Activated CD4-positive, CD25-positive, alpha-beta regulatory T cell treated with anti-CD3 and anti-CD28 coated beads, Interleukin-2, amount 50 U/mL, for 16 hours (primary cell): ENCODE measurements at regions not wholly inside any gene's neighbourhood (a gene's known extent, or its start where the extent isn't known, plus 50 kb on each side); places are given as distances from the start of the nearest gene placed in this dataset.
"Not testable (repeated sequence)": the region's sequence is repeated elsewhere in the genome, so short reads cannot be mapped to it uniquely, and the experiment has no call there.

Source experiments
- DNase-seq: peaks from one replicate; pipeline ENCODE4 v3.0.0-alpha.2; 2020; ENCODE audit warnings: low read depth, low spot score

DNA sequence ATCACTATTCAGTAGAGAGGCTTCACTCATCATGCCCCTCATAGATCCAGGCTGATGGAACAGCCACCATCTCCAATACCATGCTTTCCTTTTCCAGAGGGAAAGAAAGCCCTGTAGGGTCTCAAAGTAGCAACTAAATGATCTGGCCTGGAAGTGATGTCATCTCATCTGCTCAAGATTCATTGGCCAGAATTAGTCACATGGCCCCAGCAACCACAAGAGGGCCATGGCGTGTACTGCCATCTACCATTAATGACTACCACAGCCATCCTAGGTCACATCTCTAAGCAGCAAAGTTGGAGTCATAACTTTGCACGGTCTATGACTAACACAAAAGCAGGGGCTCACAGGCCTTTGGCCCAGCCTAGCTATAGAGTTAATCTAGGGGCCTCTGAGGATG lies 194.8 kb downstream of the KIT start:
- DNase-seq, result no peak

DNA sequence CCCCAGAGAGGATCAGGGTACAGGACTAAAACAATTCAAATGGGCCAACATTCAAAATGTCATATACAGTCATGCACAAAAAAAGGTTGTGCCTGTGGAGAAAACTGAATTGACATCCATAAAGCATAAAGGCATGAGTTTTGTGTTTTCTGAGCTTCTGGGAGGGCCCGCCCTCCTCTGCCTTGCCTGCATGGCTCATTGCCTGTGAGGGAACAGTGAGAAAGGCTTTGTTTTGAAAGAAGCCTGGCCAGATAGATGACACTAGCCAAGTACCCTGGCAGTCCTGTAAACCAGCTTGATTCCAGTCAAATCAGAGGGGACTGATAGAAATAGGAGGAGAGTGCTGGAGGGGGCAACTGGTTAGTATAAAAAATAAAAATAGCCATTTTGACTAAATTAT lies 194.3 kb downstream of the KIT start:
- no peak for DNase-seq

DNA sequence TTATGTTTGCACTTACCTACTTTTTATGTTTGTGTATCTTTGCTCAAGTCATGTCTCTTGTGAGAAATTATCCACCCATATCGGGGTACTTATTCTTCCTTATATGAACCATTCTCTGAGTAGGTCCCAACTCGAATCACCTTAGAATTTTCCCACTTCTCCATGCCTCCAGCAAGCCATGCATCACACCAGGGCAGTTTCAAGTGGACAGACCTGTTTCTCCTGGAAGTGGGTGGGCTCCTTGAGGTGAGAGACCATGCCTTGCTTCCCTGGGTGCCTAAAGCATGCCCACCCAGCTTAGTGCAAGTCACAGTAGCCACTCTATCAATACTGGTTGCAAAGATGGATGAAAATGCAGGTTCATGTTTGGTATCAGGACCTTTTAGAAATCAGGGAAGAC lies 187.2 kb downstream of the KIT start:
- no peak for DNase-seq

- DNase-seq, result no peak
Observed at GRCh38 chr4:54843946-54844345, 186.2 kb downstream of the KIT start.

DNA sequence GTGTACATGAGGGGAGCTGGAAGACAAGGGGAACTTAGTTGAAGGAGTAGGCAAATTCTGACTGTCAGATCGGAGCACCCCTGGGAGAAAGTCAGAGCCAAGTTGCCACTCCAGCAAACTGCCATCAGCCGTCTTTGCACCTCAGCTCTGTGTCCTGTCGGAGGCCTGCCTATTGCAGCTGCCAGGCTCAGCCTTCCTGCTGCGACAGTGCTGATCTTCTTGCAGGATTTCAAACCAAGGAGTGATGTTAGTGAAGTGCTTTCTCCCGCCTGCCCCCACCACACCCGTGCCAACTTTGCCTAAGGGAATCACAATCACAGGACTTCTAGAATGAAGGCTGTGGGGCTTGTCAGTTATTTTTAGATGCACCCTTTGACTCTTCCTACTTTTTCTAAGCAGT lies 185.3 kb downstream of the KIT start:
- DNase-seq, result no peak

DNA sequence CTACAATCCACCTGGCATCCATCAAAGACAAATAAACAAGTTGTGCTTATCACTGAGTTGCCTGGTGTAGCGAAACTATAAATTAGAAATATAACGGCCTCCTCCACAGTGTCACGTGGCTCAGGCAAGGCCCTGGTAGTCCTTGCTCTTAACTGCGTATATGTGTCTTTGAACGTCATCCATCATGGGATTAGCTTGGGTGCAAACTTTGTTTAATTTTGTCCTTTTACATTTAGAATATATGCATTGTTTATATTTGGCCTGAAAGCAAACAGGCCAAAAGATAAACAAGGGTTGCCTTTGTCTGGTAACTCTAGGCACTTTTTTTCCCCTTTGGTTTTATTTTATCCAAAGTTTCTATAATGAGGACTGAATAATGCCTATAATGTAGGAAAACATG lies 184.9 kb downstream of the KIT start:
- DNase-seq, result no peak

DNA sequence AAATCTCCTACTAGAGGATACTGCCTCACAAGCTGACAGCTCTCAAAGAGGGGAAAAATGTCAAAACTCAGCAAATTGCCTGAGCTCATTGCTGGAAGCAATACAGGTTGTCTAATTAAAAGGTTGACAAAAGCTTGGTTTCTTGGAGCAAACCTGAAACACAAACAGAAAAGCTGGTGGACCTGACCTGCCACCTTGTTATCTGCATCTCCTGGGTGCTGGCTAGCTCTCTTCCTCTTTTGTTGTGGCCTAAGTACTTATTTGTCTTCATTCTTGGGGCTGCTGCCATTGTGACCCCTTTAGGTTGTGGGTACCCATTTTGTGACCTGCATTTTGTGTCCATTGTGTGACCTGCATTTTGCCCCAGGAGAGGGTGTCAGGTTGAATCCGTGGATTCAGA lies 184.5 kb downstream of the KIT start:
- no peak for DNase-seq

- DNase-seq, result no peak
Observed at GRCh38 chr4:54840992-54841768, 183.4 kb downstream of the KIT start.

GRCh38 chr4:54840430-54840829 lies 182.7 kb downstream of the KIT start:
- no peak for DNase-seq

- no peak for DNase-seq
Observed at GRCh38 chr4:54838301-54838700, 180.5 kb downstream of the KIT start.

DNA sequence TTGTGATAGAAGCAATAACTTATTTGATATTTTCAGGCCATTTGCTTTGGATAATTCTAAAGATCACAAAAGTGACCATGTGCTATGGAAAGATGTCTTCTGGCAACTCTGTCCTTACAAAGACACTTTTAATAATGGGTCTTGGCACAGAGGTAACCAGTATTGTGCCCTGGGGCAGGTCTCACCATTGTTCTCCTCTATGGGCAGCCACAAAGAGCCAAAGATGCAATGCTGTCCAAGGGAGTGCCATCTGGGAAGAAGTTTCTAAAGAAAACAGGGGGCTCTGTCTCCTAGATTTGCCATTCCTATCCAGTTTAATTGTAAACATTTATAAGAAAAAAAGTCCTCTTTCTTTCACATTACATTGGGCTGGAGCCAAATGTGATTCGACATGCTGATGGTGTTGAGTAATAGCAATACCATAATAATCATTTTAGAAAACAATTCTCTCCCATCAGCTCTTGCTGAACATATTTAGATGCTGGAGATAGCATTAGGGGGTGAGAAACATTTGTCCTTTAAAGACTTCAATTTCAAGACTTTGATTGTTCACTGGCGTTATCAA lies 179.9 kb downstream of the KIT start:
- no peak for DNase-seq

- DNase-seq, result not testable (repeated sequence)
Observed at GRCh38 chr4:54828361-54828760, 170.6 kb downstream of the KIT start.

GRCh38 chr4:54823616-54824015 lies 165.9 kb downstream of the KIT start:
- DNase-seq, result no peak

DNA sequence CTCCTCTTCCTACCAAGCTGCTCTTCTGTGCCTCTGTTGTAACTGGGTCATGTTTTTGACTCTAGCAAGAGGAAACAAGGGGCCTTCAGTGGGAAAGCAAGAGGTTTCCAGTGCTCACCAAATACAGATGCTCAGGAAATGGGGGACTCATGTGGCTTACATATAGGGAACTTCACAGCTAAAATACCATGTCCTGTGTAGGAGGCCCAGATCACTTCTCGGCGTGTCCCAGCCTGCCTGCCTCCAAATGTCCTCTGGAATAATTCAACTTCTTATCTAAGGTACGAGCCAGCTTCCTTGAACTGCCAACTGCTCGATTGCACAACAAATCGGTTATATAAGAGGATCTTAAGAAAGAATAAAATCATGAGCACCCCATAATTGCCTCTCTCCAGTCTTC lies 161.3 kb downstream of the KIT start:
- no peak for DNase-seq

DNA sequence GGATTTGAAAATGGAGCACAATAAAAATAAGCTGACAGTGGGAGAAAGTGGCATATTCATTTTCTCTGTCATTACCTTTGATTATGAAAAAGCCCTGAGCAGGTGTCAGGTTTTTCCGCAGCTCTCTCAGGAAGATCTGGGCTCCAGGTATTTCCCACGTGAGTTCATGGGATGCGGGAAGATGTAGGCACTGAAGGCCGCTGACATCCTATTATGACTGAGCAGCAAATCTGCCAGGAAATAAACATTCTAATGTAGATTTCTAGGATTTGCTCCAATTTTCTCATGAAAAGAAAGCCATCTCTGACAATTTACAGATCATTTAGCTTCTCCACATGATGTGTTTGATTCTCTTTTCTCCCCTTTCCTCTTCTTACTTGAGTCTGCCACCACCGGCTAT lies 160.7 kb downstream of the KIT start:
- DNase-seq, result no peak

DNA sequence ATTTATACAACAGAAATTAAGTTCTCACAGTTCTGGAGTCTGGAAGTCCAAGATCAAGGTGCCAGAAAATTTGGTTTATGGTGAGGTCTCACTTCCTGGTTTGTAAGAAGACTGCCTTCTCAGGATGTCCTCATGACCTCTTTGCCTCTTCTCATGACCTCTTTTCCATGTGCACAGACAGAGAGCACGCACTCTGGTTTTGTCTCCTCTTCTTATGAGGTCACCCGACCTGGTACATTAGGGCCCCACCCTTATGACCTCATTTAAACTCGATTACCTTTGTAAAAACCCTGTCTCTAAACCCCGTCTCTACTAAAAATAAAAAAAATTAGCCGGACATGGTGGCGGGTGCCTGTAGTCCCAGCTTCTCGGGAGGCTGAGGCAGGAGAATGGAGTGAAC lies 155.9 kb downstream of the KIT start:
- no peak for DNase-seq

GRCh38 chr4:54806351-54806750 lies 148.6 kb downstream of the KIT start:
- DNase-seq, result no peak

DNA sequence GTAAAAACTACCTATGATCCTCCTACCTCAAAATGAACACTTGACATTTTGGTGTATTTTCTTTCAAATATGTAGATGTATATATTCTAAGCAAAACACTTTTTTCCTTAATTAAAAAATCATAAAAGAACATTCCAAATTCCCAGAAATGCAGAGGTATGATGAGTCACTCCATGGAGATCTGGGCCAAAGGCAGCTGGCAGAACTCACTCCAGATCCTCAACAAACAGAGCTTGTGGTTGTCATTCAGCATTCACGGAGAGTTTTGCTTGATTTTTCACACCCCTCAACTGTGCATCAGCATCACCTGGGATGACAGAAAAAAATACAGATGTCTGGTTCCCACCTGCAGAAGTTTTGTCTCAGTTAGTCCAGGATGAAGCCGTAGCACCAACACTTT lies 144.6 kb downstream of the KIT start:
- no peak for DNase-seq

GRCh38 chr4:54800831-54801530 lies 143.2 kb downstream of the KIT start:
- DNase-seq, result no peak

GRCh38 chr4:54794579-54794978 lies 136.8 kb downstream of the KIT start:
- DNase-seq, result no peak

DNA sequence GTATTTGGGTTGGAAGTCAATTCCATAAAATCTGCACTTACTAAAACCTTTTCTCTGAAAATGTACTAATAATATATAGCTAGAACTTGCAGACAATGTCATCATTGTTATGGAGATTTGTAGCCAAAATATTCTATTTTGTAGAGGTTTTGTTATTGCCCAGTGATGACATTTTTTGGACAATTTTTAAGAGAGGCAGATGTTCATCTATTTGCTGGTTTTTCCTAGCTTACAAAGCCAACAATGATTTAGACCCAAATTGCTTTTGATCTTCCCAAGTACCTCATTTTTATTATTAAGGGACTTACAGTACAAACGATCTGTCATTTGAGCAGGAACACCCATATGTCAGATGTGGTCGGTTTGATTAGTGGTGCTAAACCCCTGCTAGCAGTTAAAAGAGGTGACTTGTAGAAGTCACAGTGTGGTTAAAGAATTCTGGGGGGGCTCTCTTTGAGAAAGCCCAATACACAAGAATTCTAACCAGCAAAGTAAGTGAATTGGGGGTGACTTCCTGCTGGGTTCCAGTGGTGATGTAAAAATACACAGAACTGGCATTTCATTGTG lies 136.2 kb downstream of the KIT start:
- DNase-seq, result no peak
